Neural cell (in vitro differentiated cells): ENCODE measurements at regions not wholly inside any gene's neighbourhood (a gene's known extent, or its start where the extent isn't known, plus 50 kb on each side); places are given as distances from the start of the nearest gene placed in this dataset.

Experiments
- CTCF ChIP-seq: fragments of 450-650 bp; IDR thresholded peaks from 2 replicates; pipeline ENCODE4 v1.5.1; 2014; ENCODE audit warnings: antibody characterized with exemption, mild to moderate bottlenecking, moderate library complexity; ENCODE audit not compliant: poor library complexity, severe bottlenecking
- RAD21 ChIP-seq: fragments of 450-650 bp; conservative IDR thresholded peaks from 2 replicates; pipeline ENCODE4 v1.6.1; 2014; ENCODE audit warnings: antibody characterized with exemption, mild to moderate bottlenecking, moderate library complexity

- TF ChIP-seq RAD21 = no peak
- TF ChIP-seq CTCF = no peak
Observed at GRCh38 chr11:134557571-134558257, 145.7 kb upstream of the B3GAT1 start.
